ENCODE measurements at regions not wholly inside any gene's neighbourhood (a gene's known extent, or its start where the extent isn't known, plus 50 kb on each side); places are given as distances from the start of the nearest gene placed in this dataset.
"Not testable (repeated sequence)": the region's sequence is repeated elsewhere in the genome, so short reads cannot be mapped to it uniquely, and the experiment has no call there.

DNA sequence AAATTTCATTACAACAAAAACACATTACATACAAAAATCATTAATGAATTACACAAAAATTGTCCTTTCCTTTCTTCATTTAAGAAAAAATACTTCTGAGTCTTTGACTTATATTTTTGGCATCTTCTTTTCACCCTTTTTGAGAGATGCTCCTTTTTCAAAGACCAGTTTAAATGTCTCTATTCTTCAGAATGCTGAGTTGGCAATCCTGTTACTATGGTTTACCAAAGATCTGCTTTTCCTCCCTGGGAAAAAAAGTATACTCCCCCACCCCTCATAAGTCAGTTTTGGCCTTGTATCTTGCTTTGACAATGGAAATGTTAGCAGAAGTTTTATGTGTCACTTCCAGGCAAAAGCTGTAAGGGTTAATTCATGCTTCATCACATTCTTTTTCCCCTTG lies 198.4 kb upstream of the GRM3 start:
- TF ChIP-seq, protein P1, sequence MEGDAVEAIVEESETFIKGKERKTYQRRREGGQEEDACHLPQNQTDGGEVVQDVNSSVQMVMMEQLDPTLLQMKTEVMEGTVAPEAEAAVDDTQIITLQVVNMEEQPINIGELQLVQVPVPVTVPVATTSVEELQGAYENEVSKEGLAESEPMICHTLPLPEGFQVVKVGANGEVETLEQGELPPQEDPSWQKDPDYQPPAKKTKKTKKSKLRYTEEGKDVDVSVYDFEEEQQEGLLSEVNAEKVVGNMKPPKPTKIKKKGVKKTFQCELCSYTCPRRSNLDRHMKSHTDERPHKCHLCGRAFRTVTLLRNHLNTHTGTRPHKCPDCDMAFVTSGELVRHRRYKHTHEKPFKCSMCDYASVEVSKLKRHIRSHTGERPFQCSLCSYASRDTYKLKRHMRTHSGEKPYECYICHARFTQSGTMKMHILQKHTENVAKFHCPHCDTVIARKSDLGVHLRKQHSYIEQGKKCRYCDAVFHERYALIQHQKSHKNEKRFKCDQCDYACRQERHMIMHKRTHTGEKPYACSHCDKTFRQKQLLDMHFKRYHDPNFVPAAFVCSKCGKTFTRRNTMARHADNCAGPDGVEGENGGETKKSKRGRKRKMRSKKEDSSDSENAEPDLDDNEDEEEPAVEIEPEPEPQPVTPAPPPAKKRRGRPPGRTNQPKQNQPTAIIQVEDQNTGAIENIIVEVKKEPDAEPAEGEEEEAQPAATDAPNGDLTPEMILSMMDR (IDR thresholded peaks at IDR 0.05), result no peak
- H3K4me1 ChIP-seq, result no peaks in the 10 kb centered on the region
- no peak overlapping the region for H3K4me3 ChIP-seq
- DNase-seq, result no peak
- H3K9me3 ChIP-seq, result no peaks in the 10 kb centered on the region
- no peak overlapping the region for H3K27ac ChIP-seq
- ATAC-seq, result no peak
- H3K36me3 ChIP-seq (ENCODE audit: insufficient read depth in 1 of 2, low read depth in 1 of 2), result no peaks in the 10 kb centered on the region
- H3K27me3 ChIP-seq (ENCODE audit: insufficient read depth in 3 of 3, low read length in 2 of 3), result no peaks in the 10 kb centered on the region
- intact Hi-C loops (cut with DNase I), result no loop called here

DNA sequence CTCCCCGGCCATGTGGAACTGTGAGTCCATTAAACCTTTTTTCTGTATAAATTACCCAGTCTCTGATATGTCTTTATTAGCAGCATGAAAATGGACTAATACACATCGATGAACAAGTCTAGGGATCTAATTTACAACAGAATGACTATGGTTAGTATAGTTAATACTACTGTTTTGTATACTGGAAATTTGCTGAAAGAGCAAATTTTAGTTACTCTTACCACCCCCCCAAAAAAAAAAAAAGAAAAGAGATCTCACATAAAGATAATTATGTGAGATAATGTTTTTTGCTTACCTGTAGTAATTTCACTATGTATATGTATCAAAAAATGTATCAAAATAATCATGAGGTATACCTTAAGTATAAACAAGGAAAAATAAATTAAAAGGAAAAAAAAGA lies 199.5 kb upstream of the GRM3 start:
- no peak overlapping the region for H3K4me3 ChIP-seq
- WGBS, 3 donors, result 87 to 94% (median 92%) methylated on average over 2 of the region's 2 CpGs
- no peaks in the 10 kb centered on the region for H3K4me1 ChIP-seq
- no peaks in the 10 kb centered on the region for H3K9me3 ChIP-seq
- intact Hi-C loops (cut with DNase I), result no loop called here
- no peak overlapping the region for H3K27ac ChIP-seq
- TF ChIP-seq, protein P1 (IDR thresholded peaks at IDR 0.05), result no peak
- no peaks in the 10 kb centered on the region for H3K36me3 ChIP-seq (ENCODE audit: insufficient read depth in 1 of 2, low read depth in 1 of 2)
- DNase-seq, result no peak
- H3K27me3 ChIP-seq (ENCODE audit: insufficient read depth in 3 of 3, low read length in 2 of 3), result no peaks in the 10 kb centered on the region
- no peak for ATAC-seq

DNA sequence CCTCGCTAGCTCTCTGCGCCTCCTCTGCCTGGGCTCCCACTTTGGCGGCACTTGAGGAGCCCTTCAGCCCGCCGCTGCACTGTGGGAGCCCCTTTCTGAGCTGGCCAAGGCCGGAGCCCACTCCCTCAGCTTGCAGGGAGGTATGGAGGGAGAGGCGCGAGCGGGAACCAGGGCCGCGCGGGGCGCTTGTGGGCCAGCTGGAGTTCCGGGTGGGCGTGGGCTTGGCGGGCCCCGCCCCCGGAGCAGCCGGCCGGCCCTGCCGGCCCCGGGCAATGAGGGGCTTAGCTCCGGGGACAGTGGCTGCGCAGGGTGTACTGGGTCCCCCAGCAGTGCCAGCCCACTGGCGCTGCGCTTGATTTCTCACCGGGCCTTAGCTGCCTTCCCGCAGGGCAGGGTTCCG lies 203.3 kb upstream of the GRM3 start:
- ATAC-seq; DNase-seq; H3K27ac ChIP-seq; H3K4me3 ChIP-seq; H3K9me3 ChIP-seq; H3K27me3 ChIP-seq (ENCODE audit: insufficient read depth in 3 of 3, low read length in 2 of 3); H3K4me1 ChIP-seq; H3K36me3 ChIP-seq (ENCODE audit: insufficient read depth in 1 of 2, low read depth in 1 of 2); intact Hi-C loops (cut with DNase I): not testable (repeated sequence)
- 92 to 95% (median 93%) methylated on average over 18 to 29 of the region's 29 CpGs for WGBS, 3 donors

DNA sequence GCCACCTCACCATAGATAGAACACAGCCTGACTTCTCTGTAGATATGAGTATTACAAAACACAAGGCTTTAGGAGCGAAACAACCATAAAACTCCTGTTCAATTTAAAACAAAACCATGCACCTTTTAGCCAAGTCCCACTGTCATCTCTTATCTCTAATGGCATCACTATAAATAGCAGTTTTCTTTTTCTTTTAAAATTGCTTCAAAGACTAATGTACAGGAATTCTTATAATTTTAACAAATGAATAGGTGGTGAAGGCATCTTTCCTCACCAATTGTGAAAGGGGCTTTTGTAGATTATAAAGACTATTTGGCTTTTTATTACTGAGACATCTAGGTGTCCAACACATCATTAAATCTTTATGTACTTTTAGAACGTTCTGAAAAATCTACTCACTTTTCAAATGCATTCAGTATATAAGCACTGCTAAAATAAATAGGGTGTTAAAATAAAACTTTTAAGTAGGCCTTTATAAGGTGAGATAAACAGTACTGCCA lies 205.7 kb upstream of the GRM3 start:
- no peak for DNase-seq
- Histone ChIP-seq H3K4me1 (no peaks in the 10 kb centered on the region), H3K27ac (no peak overlapping the region), H3K9me3 (no peaks in the 10 kb centered on the region), H3K36me3 (ENCODE audit: insufficient read depth in 1 of 2, low read depth in 1 of 2) (no peaks in the 10 kb centered on the region), H3K4me3 (no peak overlapping the region), H3K27me3 (ENCODE audit: insufficient read depth in 3 of 3, low read length in 2 of 3) (no peaks in the 10 kb centered on the region)
- intact Hi-C loops (cut with DNase I), result no loop called here
- TF ChIP-seq, protein P1 (IDR thresholded peaks at IDR 0.05), result no peak
- no peak for ATAC-seq
- WGBS, 3 donors, result 72 to 77% (median 73%) methylated on average over 2 of the region's 2 CpGs

DNA sequence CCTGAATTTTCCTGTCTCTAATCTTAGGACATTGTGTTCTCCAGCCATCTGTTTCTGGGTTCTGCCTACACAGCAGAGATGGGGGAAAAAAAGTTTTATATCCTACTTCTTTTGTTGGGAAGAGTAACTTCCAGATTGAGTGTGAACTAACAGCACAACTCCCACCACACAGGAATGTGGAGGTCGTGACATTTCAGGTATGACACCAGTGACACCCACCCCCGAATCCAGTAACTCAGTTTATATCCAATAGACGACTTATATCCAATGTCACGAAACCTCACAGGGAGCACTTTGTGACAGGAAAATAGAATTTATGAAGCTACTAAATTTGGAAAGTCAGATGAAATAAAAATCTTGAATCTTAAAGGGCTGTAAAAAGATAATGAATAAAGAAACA lies 211.9 kb upstream of the GRM3 start:
- WGBS, 3 donors, result 51 to 63% (median 62%) methylated on average over 4 of the region's 4 CpGs
- Histone ChIP-seq H3K27me3 (ENCODE audit: insufficient read depth in 3 of 3, low read length in 2 of 3) (no peaks in the 10 kb centered on the region), H3K27ac (no peak overlapping the region), H3K36me3 (ENCODE audit: insufficient read depth in 1 of 2, low read depth in 1 of 2) (no peaks in the 10 kb centered on the region), H3K4me3 (no peak overlapping the region), H3K9me3 (no peaks in the 10 kb centered on the region), H3K4me1 (no peaks in the 10 kb centered on the region)
- intact Hi-C loops (cut with DNase I), result no loop called here
- TF ChIP-seq, protein P1 (IDR thresholded peaks at IDR 0.05), result no peak
- DNase-seq (no peak), ATAC-seq (no peak)

Measured in psoas muscle (tissue), 7 donors.